GM19043 (cell line): ENCODE measurements at regions not wholly inside any gene's neighbourhood (a gene's known extent, or its start where the extent isn't known, plus 50 kb on each side); places are given as distances from the start of the nearest gene placed in this dataset.
"Not testable (repeated sequence)": the region's sequence is repeated elsewhere in the genome, so short reads cannot be mapped to it uniquely, and the experiment has no call there.

Experiments
- ATAC-seq: cut with Tn5 transposase; IDR thresholded peaks from one replicate; pipeline ENCODE4 v1.9.1; 2021; ENCODE audit warnings: low read depth; ENCODE audit not compliant: unreplicated experiment

DNA sequence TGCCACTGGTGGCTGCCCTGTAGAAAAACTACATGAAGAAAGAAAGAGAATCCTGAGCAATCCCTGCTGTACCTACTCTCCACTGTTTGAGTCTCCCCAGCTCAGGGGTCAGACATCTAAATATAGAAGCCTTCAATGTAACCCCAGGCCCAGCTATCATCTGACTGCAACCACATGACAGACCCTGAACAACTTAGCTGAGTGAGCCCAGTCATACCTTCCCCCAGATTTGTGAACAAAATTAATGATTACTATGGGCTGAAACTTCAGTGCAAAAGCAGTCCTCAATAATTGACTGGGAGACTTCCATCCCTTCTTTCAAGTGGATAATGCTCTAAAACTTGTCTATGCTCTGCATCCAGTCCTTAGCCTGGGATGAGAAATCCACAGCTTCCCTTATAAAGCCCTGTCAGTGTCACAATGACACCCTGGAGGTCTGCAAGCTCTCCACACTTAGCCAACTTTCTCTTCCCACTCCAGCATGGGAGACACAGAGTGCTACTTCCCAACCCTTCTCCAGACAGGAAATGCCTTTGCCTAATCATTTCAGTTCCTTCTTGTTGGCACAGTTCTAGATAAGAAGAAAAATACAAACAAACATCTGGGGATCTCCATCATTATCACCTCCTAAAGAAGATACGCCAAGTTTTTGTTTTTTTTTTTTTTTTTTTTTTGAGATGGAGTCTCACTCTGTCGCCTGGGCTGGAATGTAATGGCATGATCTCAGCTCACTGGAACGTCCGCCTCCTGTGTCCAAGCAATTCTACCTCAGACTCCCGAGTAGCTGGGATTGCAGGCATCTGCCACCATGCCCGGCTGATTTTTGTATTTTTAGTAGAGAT, 198.5 kb upstream of the GADL1 start:
- ATAC-seq = no peak

DNA sequence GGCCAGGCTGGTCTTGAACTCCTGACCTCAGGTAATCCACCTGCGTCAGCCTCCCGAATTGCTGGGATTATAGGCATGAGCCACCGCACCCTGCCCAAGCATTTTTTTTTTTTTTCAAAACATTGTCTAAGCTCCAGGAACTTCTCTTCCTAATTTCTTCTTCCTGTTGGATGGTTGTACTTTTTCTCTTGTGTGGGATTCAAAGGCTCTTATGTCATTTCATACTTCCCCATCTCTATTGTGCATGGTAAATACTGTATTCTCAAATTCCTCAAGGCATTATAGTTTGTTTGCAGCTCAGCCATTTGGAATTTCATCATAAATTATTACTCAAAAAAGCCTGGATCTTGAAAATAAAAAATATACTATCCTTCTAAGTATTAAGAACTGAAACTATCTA, 199.1 kb upstream of the GADL1 start:
- ATAC-seq = no peak

GRCh38 chr3:31094048-31094447, 199.6 kb upstream of the GADL1 start:
- no peak for ATAC-seq

- ATAC-seq = no peak
Measured at GRCh38 chr3:31095255-31095654, 200.8 kb upstream of the GADL1 start.

DNA sequence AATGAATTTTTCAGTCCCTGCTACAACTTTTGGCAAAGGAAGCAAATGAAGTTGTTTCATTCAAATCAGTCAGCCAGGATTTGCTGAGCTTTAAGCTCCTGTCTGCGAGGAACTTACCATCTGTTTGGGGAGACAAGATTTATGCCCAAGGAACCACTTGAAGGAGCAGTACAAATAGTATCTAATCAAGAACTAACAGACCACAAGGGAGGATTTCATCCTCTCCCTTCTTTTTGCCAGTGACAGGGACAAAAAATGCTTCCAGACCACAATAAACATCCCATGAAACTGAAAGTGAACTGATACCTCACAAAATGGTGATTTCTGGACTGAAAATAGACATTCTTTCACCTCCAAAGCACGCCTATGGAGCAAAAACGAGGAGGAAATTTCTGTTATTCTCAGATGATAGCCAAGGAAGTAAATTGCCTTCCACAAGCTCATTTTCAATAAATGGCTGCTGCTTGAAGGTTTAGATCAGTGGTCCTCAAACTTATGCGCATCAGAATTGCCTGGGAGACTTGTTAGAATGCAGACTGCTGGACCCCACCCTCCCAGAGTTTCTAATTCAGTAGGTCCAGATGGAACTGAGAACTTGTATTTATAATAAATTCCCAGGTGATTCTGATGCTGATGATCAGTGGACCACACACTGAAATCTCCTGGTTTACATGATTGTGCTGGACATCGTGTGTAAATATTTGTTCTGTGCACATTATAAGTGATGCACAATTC, 202.4 kb upstream of the GADL1 start:
- no peak for ATAC-seq

DNA sequence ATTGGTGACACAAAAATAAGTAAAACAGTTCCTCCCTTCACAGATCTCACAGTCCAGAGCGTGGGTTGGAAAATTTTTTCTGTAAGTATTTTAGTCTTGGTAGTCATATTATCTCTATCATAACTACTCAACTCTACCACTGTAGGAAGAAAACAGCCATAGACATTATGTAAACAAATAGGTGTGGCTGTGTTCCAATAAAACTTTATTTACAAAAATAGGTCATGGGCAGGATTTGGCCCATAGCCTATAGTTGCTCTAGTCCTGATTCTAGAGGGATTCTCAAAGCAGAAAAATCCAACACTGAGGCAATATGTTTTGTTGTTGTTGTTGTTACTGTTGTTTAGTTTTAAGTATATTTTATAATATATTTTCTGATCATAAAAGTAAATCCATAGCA, 206.1 kb upstream of the GADL1 start:
- no peak for ATAC-seq

GRCh38 chr3:31101285-31101684, 206.8 kb upstream of the GADL1 start:
- not testable (repeated sequence) for ATAC-seq

DNA sequence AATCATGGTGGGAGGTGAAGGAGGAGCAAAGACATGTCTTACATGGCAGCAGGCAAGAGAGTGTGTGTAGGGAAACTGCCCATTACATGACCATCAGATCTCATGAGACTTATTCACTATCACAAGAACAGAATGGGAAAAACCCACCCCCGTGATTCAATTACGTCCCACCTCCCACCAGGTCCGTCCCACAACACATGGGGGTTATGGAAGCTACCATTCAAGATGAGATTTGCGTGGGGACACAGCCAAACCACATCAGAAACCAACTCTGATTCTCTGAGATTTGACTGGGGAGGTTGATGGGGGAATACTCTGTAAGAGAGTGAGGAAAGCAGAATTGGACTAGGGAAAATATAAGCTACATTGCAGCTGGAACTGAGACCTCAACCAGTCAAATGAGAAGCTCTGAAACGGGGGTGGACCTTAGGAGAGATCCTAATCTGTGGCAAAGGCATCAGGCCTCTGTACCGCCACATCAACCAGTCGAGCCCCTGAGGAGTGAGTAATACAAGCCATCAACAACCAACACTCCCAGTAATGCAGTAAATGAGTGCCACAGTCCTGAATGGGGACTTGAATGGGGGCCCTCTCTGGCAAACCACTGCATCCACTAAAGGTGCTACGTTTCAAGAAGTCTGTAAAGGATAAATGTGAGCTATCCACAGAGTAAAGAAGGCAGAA, 207.9 kb upstream of the GADL1 start:
- no peak for ATAC-seq

- no peak for ATAC-seq
Measured at GRCh38 chr3:31103181-31103580, 208.7 kb upstream of the GADL1 start.

DNA sequence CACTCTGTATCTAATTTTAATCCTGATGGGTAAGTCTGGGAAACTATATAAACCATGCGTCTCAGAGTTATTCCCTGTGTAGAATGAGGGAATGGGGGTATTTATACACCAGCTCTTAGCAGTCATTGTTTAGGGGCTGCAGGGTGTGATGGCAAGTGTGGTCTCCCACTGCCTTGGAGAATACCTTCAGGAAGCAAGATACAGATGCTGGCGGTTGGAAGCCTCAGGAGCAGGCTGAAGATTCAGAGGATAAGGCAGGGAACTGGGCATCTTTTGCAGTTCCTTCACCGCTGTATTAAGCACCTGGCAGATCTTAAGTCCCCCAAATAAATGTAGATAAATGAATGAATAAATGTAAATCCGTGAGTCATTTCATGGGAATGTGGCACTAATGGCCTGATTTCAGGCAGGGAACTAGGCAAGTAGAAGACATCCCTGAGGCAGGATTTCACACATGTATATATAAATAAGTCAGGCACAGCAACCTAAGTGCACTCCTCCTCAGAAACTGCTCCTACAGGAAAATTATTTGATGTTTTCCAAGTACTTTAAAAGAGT, 209.2 kb upstream of the GADL1 start:
- ATAC-seq = no peak

DNA sequence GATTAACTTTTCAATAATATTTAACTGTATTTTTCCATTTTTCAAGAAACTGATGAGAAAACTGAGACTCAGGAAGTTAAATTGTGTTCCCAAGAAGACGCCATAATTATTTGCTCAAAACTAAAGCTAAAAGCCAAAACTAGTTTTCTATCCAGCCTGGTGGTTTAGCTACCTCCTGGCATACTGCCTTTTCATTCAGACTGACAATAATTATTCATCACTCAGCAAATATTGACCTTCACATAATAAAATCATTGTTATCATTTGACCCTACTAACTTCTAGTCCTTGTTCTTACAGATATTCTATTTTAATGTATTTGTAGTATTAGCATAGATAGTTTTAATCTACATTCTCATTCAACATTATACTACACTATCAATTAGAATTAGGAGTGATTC, 210.6 kb upstream of the GADL1 start:
- ATAC-seq = no peak

DNA sequence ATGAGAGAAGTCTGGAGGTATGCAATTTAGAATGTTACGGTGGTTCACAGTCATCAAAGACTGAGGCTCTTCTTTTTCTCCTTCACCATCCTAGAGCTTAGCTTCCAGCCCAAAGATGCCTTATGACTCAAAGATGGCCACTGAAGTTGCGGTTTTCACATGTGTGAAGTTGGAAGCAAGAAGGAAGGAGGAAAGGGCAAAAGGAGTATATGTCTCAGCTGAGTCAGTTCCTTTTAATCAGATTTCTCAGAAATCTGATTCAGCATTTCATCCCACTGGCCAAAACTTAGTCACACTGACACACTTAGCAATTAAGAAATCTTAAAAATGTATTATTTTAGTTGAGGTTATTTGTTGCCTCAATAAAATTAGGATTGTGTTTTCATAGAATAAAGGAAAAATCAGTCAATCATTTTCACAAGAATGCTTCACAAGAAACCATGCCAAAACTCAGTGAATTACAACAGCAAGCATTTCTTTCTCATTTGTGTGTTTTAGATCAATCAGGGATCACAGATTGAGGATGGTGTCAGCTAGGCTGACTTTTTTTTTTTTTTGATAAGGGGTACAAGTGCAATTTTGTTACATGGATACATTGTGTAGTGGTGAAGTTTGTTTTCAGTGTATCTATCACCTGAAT, 211.1 kb upstream of the GADL1 start:
- ATAC-seq = no peak

- ATAC-seq = no peak
Measured at GRCh38 chr3:31106204-31106603, 211.7 kb upstream of the GADL1 start.

GRCh38 chr3:31106912-31107311, 212.5 kb upstream of the GADL1 start:
- ATAC-seq = peak; percentile 96

DNA sequence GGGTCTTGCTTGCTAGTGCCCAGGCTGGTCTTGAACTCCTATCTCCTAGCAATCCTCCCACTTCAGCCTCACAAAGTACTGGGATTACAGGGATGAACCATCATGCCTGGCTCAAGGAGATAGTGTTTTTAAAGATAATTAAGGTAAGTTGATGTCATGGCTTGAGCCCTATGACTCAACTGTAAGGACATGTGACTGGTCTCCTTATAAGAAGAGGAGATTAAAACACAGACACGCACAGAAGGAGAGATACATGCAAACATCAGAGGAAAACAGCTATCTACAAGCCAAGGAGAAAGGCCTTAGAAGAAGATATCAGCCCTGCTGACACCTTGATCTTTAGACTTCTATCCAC, 220.4 kb upstream of the GADL1 start:
- no peak for ATAC-seq

DNA sequence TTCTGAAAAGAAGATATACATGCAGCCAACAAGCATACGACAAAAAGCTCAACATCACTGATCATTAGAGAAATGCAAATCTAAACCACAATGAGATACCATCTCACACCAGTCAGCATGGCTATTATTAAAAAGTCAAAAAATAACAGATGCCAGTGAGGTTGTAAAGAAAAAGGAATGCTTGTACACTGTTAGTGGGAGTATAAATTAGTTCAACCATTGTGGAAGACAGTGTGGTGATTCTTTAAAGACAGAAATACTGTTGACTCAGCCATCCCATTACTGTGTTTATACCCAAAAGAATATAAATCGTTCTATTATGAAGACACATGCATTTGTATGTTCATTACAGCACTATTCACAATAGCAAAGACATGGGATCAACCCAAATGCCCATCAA, 221.1 kb upstream of the GADL1 start:
- not testable (repeated sequence) for ATAC-seq

GRCh38 chr3:31116651-31117050, 222.2 kb upstream of the GADL1 start:
- ATAC-seq = no peak

DNA sequence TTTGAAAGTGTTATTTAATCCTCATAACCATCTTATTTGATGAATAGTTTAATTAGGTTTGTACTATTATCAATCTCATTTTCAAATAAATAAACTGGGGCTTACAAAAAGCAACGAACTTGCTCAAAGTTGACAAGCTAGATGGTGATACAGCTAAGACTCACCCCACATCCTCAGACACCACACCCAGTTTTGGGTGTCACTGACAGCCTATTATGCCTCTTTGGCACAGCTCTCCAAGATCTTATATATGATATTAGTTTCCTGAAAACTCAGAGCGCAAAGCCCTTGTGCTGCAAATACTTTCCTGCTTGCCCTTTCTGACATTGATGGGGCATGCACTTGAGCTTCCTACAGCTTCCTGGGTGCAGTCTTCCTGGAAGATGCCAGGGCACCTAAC, 223.4 kb upstream of the GADL1 start:
- ATAC-seq = no peak

DNA sequence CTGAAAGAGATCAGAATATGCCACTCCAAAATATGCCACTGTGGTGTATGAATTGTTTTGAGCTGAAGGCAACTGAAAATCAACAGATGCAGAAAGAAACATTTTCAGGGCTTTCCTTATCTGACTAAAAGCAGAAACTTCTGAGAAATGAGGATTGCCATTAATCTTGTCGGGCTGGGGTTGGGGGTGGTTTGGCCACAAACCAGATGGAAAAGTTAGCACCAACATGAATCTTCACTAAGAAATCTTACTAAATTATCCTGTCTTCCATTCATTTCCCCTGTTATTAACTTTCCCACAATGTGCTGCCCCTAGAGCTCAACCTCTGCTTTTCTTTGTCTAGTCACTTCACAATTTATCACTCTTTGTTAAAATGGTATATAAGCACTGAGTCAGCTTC, 229.9 kb upstream of the GADL1 start:
- ATAC-seq = no peak

DNA sequence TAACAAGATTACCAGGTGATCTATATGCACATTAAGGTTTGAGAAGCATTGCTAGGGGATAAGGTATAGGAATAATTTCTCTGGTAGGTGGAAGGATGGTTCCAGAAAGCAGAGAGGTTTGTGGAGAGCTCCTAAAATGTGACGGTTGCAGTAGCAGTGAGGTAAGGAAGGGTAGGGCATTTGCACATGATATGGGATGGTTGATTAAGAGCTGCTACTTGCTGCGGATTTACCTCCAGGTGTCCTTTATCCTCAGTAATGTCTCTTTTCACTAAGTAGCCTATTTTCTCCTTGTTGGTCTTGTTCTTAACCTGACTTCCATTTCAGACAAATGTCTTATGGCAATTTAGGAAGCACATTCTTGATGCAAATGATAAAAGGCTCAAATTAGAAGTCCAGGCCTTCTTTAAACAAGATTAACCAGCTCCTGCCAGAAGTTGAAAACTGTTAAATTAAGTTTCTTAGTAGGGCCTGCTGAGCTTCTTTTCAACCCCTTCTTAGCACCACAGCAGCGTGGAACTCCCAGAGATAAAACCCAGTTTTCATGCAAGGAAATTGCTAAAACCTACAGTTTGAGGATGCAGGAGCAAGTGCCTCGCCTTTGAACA, 231.1 kb upstream of the GADL1 start:
- ATAC-seq = no peak
